ENCODE measurements at regions not wholly inside any gene's neighbourhood (a gene's known extent, or its start where the extent isn't known, plus 50 kb on each side); places are given as distances from the start of the nearest gene placed in this dataset.

DNA sequence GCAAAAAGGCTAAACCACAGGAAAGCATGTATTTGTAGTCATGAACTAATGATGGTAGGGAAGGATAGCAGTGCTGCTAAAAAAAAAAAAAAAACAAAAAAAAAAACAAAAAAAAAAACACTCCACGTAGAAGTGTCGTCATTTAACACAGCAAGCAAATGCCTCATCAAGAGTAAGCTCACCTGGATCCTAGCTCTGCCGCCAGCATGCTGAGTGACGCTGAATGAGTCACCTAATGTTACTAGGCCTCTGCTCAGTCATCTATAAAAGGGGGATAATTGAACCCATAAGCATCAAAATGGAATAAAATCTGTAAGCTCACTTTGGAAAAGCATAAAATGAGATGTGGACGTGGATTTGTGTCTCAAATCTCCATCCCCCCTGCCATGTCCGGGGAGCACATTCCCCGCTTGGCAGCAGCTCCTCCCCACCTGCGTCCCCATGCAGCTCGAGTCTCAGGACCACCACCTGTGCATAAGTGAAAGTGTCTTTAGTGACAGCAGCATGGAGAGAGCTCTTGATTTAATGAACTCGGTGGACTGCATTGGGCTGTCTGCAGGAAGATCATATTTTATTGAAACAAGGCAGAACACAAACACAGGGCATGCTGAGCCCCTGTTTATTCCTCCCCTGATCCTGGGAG is 427.5 kb downstream of the LRATD1 start:
- TF ChIP-seq, protein P1, sequence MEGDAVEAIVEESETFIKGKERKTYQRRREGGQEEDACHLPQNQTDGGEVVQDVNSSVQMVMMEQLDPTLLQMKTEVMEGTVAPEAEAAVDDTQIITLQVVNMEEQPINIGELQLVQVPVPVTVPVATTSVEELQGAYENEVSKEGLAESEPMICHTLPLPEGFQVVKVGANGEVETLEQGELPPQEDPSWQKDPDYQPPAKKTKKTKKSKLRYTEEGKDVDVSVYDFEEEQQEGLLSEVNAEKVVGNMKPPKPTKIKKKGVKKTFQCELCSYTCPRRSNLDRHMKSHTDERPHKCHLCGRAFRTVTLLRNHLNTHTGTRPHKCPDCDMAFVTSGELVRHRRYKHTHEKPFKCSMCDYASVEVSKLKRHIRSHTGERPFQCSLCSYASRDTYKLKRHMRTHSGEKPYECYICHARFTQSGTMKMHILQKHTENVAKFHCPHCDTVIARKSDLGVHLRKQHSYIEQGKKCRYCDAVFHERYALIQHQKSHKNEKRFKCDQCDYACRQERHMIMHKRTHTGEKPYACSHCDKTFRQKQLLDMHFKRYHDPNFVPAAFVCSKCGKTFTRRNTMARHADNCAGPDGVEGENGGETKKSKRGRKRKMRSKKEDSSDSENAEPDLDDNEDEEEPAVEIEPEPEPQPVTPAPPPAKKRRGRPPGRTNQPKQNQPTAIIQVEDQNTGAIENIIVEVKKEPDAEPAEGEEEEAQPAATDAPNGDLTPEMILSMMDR (IDR thresholded peaks at IDR 0.05; ENCODE audit: low read depth, low read length, missing control alignments), result no peak
- no peak overlapping the region for H3K4me3 ChIP-seq (ENCODE audit: low read depth, low read length)
- no peak for DNase-seq (ENCODE audit: low read depth)

DNA sequence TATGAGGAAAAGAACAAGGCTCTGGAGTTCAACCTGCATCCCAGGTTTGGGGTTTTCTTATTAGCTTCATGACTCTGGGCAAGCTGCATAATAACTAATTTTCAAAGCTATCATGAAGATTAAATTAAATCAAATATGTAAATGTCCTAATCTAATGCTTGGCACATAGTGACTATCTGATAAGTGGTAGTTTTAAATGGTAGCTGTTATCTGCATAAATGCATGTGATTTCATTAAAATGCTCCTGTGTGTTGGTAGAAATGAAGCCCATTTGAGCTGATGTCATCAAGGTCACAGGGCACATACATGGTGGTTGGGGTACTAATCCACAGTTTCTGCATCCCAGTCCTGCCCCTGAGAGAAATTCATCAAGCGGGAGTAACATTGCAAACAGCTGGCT is 428.8 kb downstream of the LRATD1 start:
- no peak overlapping the region for H3K4me3 ChIP-seq (ENCODE audit: low read depth, low read length)
- TF ChIP-seq, protein P1 (IDR thresholded peaks at IDR 0.05; ENCODE audit: low read depth, low read length, missing control alignments), result no peak
- no peak for DNase-seq (ENCODE audit: low read depth)

DNA sequence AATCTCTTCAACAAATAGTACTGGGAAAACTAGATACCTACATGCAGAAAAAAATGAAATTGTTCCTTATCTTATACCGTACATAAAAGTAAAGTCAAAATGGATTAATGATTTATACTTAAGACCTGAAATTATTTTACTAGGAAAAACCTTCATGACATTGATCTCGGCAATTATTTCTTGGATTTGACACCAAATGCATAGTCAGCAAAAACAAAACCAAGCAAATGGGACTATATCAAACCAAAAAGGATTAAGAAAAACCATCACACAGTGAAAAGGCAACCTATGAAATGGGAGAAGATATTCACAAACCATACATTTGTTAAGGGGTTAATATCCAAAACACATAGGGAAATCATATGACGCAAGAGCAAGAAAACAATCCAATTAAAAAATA is 433.6 kb downstream of the LRATD1 start:
- no peak for DNase-seq (ENCODE audit: low read depth)
- TF ChIP-seq, protein P1 (IDR thresholded peaks at IDR 0.05; ENCODE audit: low read depth, low read length, missing control alignments), result no peak
- H3K4me3 ChIP-seq (ENCODE audit: low read depth, low read length), result no peak overlapping the region

DNA sequence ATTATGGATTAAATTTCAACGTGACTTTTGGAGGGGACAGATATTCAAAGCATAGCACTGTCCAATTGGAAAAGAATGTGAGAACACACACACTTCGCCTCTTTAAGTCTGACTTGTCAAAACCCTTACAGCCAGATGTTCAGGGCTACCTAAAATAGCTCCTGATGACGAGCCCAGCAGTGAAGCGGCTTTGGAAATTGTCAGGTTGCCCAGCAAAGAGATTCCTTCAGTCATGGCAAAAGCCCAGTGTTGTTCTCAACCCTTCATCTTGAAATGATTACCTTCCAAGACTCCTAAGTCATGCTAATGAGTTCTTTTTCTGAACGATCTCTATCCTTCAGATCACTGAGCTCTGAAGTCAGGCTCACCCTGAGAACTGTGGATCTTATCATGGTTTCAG is 436.6 kb downstream of the LRATD1 start:
- TF ChIP-seq, protein P1 (IDR thresholded peaks at IDR 0.05; ENCODE audit: low read depth, low read length, missing control alignments), result no peak
- H3K4me3 ChIP-seq (ENCODE audit: low read depth, low read length), result no peak overlapping the region
- no peak for DNase-seq (ENCODE audit: low read depth)

DNA sequence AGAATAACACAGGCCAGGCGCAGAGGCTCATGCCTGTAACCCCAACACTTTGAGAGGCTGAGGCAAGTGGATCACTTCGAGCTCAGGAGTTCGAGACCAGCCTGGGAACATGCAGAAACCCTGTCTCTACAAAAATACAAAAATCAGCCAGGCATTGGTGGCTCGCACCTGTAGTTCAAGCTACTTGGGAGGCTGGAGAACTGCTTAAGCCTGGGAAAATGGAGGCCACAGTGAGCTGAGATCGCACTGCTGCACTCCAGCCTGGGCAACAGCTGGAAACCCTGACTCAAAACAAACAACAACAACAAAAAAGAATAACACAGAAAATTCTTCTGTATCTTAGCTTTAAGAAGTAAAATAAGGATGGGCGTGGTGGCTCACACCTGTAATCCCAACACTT is 440.3 kb downstream of the LRATD1 start:
- no peak for DNase-seq (ENCODE audit: low read depth)
- TF ChIP-seq, protein P1 (IDR thresholded peaks at IDR 0.05; ENCODE audit: low read depth, low read length, missing control alignments), result no peak
- no peak overlapping the region for H3K4me3 ChIP-seq (ENCODE audit: low read depth, low read length)

DNA sequence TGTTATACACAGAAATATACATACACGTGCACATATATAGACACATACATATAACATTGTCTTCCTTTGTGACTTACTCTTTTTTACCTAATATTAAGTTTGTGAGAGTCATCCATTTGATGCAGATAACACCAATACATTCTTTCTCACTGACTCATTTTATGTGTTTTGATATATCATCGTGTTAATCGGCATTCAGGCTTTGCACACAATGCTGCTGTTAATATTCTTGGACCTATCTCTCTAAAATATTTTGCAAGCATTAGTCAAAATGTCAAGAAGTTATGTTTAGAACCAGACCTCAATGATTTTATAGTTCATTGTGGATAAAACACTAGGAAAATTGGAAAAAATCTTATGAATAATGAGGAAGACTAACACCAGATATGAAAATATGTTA is 441.1 kb downstream of the LRATD1 start:
- no peak for DNase-seq (ENCODE audit: low read depth)
- no peak overlapping the region for H3K4me3 ChIP-seq (ENCODE audit: low read depth, low read length)
- TF ChIP-seq, protein P1 (IDR thresholded peaks at IDR 0.05; ENCODE audit: low read depth, low read length, missing control alignments), result no peak

DNA sequence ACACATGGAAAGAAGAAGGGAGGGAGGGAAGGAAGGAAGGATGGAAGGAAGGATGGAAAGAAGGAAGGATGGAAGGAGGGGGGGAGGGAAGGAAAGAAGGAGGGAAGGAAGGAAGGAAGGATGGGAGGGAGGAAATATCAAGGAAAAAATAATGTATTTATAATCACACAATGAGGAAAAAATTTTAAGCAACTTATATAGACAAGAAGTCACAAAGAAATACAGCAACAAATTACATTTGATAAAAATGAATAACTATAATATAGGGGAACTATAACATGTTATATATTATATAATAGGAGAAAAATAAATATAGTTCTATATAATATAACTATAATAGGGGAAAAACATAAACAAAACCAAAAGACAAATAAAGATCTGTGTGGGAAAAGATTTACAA is 441.8 kb downstream of the LRATD1 start:
- no peak for DNase-seq (ENCODE audit: low read depth)

More for the DNA sequence above, 441.8 kb downstream of the LRATD1 start:
- TF ChIP-seq, protein P1 (IDR thresholded peaks at IDR 0.05; ENCODE audit: low read depth, low read length, missing control alignments), result no peak
- H3K4me3 ChIP-seq (ENCODE audit: low read depth, low read length), result no peak overlapping the region
